CD14-positive monocyte (primary cell): ENCODE measurements at regions not wholly inside any gene's neighbourhood (a gene's known extent, or its start where the extent isn't known, plus 50 kb on each side); places are given as distances from the start of the nearest gene placed in this dataset.

ENCODE experiments used
- DNase-seq, 3 donors: peaks; one replicate each; pipeline ENCODE4 v3.0.0-alpha.2; 2011 to 2022
- H2AFZ ChIP-seq: 2 replicates; pipeline ENCODE4 v1.6.0; 2012; ENCODE audit warnings: mild to moderate bottlenecking, low read depth, low read length, inconsistent platforms; ENCODE audit not compliant: insufficient read depth, poor library complexity, severe bottlenecking
- H3K27ac ChIP-seq, 2 donors: 1 replicate in 1 of 2; 2 replicates in 1 of 2; pipeline ENCODE4 v1.5.1; 2012 to 2013; ENCODE audit warnings: low read length in 2 of 2, control low read depth in 1 of 2, inconsistent platforms in 1 of 2, low read depth in 1 of 2, mild to moderate bottlenecking in 1 of 2
- H3K27me3 ChIP-seq, 2 donors: one replicate each; pipeline versions ENCODE4 v1.6.0 to v1.6.1; 2011 to 2013; ENCODE audit warnings: low read length in 2 of 2; ENCODE audit not compliant: control insufficient read depth in 2 of 2, insufficient read depth in 2 of 2
- H3K36me3 ChIP-seq, 2 donors: replicated peaks in 1 of 2; 1 replicate in 1 of 2; 2 replicates in 1 of 2; pipeline versions ENCODE4 v1.5.1 to v1.6.1; 2012 to 2013; ENCODE audit warnings: low read length in 2 of 2, control low read depth in 1 of 2, inconsistent platforms in 1 of 2, mild to moderate bottlenecking in 1 of 2; ENCODE audit not compliant: insufficient read depth in 2 of 2, control insufficient read depth in 1 of 2
- H3K4me1 ChIP-seq, 2 donors: 1 replicate in 1 of 2; 2 replicates in 1 of 2; pipeline versions ENCODE4 v1.5.1 to v1.6.1; 2012 to 2013; ENCODE audit warnings: low read length in 2 of 2, control low read depth in 1 of 2, inconsistent platforms in 1 of 2, mild to moderate bottlenecking in 1 of 2, moderate library complexity in 1 of 2; ENCODE audit not compliant: insufficient read depth in 2 of 2, control insufficient read depth in 1 of 2
- H3K4me2 ChIP-seq: replicated peaks from 2 replicates; pipeline ENCODE3; 2012; ENCODE audit warnings: low read length, moderate library complexity, mild to moderate bottlenecking; ENCODE audit not compliant: poor library complexity, severe bottlenecking; ENCODE audit errors: extremely low read depth
- H3K4me3 ChIP-seq, 3 experiments: fragments of 200-600 bp in 1 of 3; sonication (generic) in 1 of 3; replicated peaks in 1 of 3; 1 replicate in 2 of 3; 2 replicates in 1 of 3; pipeline ENCODE4 v1.5.1; 2011 to 2013; ENCODE audit warnings: low read length in 3 of 3, mild to moderate bottlenecking in 3 of 3, control low read depth in 2 of 3, low read depth in 2 of 3, inconsistent platforms in 1 of 3, moderate library complexity in 1 of 3
- H3K79me2 ChIP-seq: 2 replicates; pipeline ENCODE4 v1.6.0; 2012; ENCODE audit warnings: mild to moderate bottlenecking, control low read depth, inconsistent platforms, low read length, moderate library complexity; ENCODE audit not compliant: insufficient read depth
- H3K9ac ChIP-seq: 2 replicates; pipeline ENCODE4 v1.6.0; 2017; ENCODE audit warnings: low read length, mild to moderate bottlenecking; ENCODE audit not compliant: insufficient read depth, poor library complexity, severe bottlenecking
- H3K9me3 ChIP-seq, 2 donors: replicated peaks in 1 of 2; 1 replicate in 1 of 2; 2 replicates in 1 of 2; pipeline versions ENCODE4 v1.5.1 to v1.6.1; 2012 to 2013; ENCODE audit warnings: low read length in 2 of 2, control low read depth in 1 of 2; ENCODE audit not compliant: control insufficient read depth in 1 of 2, insufficient read depth in 1 of 2
- H4K20me1 ChIP-seq: 2 replicates; pipeline ENCODE4 v1.6.0; 2012; ENCODE audit warnings: mild to moderate bottlenecking, low read length, control low read depth, moderate library complexity; ENCODE audit not compliant: insufficient read depth
- H3K27ac Mint-ChIP-seq, 7 donors: one replicate each; pipeline ENCODE4 v1.8.0; 2020; ENCODE audit warnings: mild to moderate bottlenecking in 7 of 7, mixed read lengths in 7 of 7, moderate library complexity in 6 of 7, inconsistent platforms in 2 of 7
- H3K27me3 Mint-ChIP-seq, 3 donors: one replicate each; pipeline ENCODE4 v1.8.0; 2021 to 2022; ENCODE audit warnings: low read depth in 3 of 3, mild to moderate bottlenecking in 3 of 3, mixed read lengths in 3 of 3, moderate library complexity in 3 of 3, inconsistent platforms in 1 of 3
- H3K36me3 Mint-ChIP-seq, 2 donors: one replicate each; pipeline ENCODE4 v1.8.0; 2020; ENCODE audit warnings: mixed read lengths in 2 of 2, inconsistent platforms in 1 of 2, mild to moderate bottlenecking in 1 of 2
- H3K4me1 Mint-ChIP-seq: one replicate; pipeline ENCODE4 v1.8.0; 2020; ENCODE audit warnings: mild to moderate bottlenecking, mixed read lengths
- H3K4me3 Mint-ChIP-seq, 2 donors: one replicate each; pipeline ENCODE4 v1.8.0; 2020; ENCODE audit warnings: mild to moderate bottlenecking in 2 of 2, mixed read lengths in 2 of 2, moderate library complexity in 1 of 2
- H3K9me3 Mint-ChIP-seq, 7 donors: one replicate each; pipeline ENCODE4 v1.8.0; 2020 to 2022; ENCODE audit warnings: mixed read lengths in 7 of 7, mild to moderate bottlenecking in 6 of 7, moderate library complexity in 6 of 7, inconsistent platforms in 2 of 7
- CTCF ChIP-seq: fragments of 200-600 bp; IDR thresholded peaks from one replicate; pipeline ENCODE4 v1.8.0; 2022; ENCODE audit warnings: antibody characterized with exemption, mild to moderate bottlenecking
- WGBS: methylation state at CpG from one replicate; pipeline ENCODE4 v1.1.5; 2013; ENCODE audit warnings: missing lambda C conversion rate; ENCODE audit not compliant: insufficient coverage; 5-methylcytosine and 5-hydroxymethylcytosine counted together
- intact Hi-C, 2 donors: fragments of 100-400 bp; cut with micrococcal nuclease; formaldehyde crosslinking; loops; one replicate each; pipeline versions ENCODE4 v1.15.0 to v1.15.1; 2023

GRCh38 chr17:74134991-74135390 lies 68.5 kb upstream of the RPL38 start:
- peaks cover 20 to 39% (median 21%) of the 10 kb centered on the region in 3 donors for H3K27me3 Mint-ChIP-seq
- H2AFZ ChIP-seq = no peak overlapping the region
- no peaks in the 10 kb centered on the region for H3K36me3 ChIP-seq
- H3K4me3 Mint-ChIP-seq = no peak overlapping the region
- H4K20me1 ChIP-seq = no peaks in the 10 kb centered on the region
- TF ChIP-seq CTCF = no peak
- no peaks in the 10 kb centered on the region for H3K36me3 Mint-ChIP-seq
- no peaks in the 10 kb centered on the region for H3K79me2 ChIP-seq
- H3K9me3 ChIP-seq = peaks cover 0 to 4% of the 10 kb centered on the region in 2 donors
- WGBS = no CpG with 5 or more reads among the region's 1 CpG
- no peaks in the 10 kb centered on the region for H3K4me1 ChIP-seq
- no peak overlapping the region for H3K27ac Mint-ChIP-seq
- H3K4me3 ChIP-seq = no peak overlapping the region
- H3K9me3 Mint-ChIP-seq = peaks cover 5 to 12% (median 8%) of the 10 kb centered on the region in 7 donors
- H3K27ac ChIP-seq = no peak overlapping the region
- no peak overlapping the region for H3K9ac ChIP-seq
- H3K27me3 ChIP-seq = peaks cover 2 to 17% of the 10 kb centered on the region in 2 donors
- DNase-seq = no peak
- H3K4me1 Mint-ChIP-seq = no peaks in the 10 kb centered on the region
- H3K4me2 ChIP-seq = no peak overlapping the region
- intact Hi-C loops = no loop called here

- Mint-ChIP-seq H3K27me3 (peaks cover 18 to 40% (median 20%) of the 10 kb centered on the region in 3 donors), H3K4me3 (no peak overlapping the region), H3K36me3 (no peaks in the 10 kb centered on the region), H3K4me1 (no peaks in the 10 kb centered on the region), H3K27ac (peak overlapping the region in 1 of 7 donors; percentile 62), H3K9me3 (peaks cover 5 to 15% (median 9%) of the 10 kb centered on the region in 7 donors)
- DNase-seq = no peak
- no peak overlapping the region for H3K9ac ChIP-seq
- no peak overlapping the region for H3K4me3 ChIP-seq
- H3K27ac ChIP-seq = no peak overlapping the region
- peaks cover 0 to 5% of the 10 kb centered on the region in 2 donors for H3K9me3 ChIP-seq
- H3K79me2 ChIP-seq = no peaks in the 10 kb centered on the region
- no peak overlapping the region for H3K4me2 ChIP-seq
- intact Hi-C loops = no loop called here
- H3K4me1 ChIP-seq = no peaks in the 10 kb centered on the region
- no peaks in the 10 kb centered on the region for H3K36me3 ChIP-seq
- peaks cover 2 to 17% of the 10 kb centered on the region in 2 donors for H3K27me3 ChIP-seq
- no peak overlapping the region for H2AFZ ChIP-seq
- no peaks in the 10 kb centered on the region for H4K20me1 ChIP-seq
- TF ChIP-seq CTCF = no peak
- 92% methylated on average over 2 of the region's 9 CpGs for WGBS
Measured at GRCh38 chr17:74135391-74136167, 67.9 kb upstream of the RPL38 start.
